SK-N-SH (cell line): ENCODE measurements at regions not wholly inside any gene's neighbourhood (a gene's known extent, or its start where the extent isn't known, plus 50 kb on each side); places are given as distances from the start of the nearest gene placed in this dataset.

ENCODE experiments used
- RAD21 ChIP-seq: IDR thresholded peaks from 2 replicates; pipeline ENCODE4 v1.6.1; 2012; ENCODE audit warnings: mild to moderate bottlenecking, low read length
- TF ChIP-seq, protein P1 (sequence below): fragments of 200-600 bp; sonication (generic); IDR thresholded peaks from 2 replicates; pipeline ENCODE4 v1.6.1; 2017; ENCODE audit warnings: antibody characterized with exemption, mild to moderate bottlenecking, moderate library complexity

DNA sequence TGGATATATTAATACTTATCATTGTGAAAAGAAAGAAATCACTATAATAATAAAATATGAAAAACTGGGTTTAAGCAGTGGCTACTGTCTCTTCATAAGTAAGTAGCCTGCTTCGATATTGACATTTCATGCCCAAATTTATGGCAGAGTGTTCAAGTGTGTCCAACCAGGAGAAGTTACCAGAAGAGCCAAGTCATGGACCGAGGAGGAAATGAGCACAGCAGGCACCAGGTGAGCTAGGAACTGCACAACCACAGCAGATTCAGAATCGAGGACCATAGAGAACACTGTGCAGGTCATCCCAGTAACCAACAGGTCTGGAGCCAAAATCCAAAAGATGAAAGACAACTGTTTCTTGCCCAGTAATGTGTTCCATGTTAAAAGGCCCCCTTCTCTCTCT lies 79.9 kb upstream of the ABCB5 start:
- TF ChIP-seq, protein P1, sequence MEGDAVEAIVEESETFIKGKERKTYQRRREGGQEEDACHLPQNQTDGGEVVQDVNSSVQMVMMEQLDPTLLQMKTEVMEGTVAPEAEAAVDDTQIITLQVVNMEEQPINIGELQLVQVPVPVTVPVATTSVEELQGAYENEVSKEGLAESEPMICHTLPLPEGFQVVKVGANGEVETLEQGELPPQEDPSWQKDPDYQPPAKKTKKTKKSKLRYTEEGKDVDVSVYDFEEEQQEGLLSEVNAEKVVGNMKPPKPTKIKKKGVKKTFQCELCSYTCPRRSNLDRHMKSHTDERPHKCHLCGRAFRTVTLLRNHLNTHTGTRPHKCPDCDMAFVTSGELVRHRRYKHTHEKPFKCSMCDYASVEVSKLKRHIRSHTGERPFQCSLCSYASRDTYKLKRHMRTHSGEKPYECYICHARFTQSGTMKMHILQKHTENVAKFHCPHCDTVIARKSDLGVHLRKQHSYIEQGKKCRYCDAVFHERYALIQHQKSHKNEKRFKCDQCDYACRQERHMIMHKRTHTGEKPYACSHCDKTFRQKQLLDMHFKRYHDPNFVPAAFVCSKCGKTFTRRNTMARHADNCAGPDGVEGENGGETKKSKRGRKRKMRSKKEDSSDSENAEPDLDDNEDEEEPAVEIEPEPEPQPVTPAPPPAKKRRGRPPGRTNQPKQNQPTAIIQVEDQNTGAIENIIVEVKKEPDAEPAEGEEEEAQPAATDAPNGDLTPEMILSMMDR = no peak
- no peak for TF ChIP-seq RAD21
